WTC11 (cell line): ENCODE measurements at regions not wholly inside any gene's neighbourhood (a gene's known extent, or its start where the extent isn't known, plus 50 kb on each side); places are given as distances from the start of the nearest gene placed in this dataset.

Experiments used
- ATAC-seq: fragments of 200-7000 bp; cut with Tn5 transposase; 2 replicates; pipeline ENCODE4 v1.10.0; 2021; ENCODE audit warnings: mild to moderate bottlenecking, moderate library complexity
- CTCF ChIA-PET: fragments of 300-600 bp; sonication (Branson Sonifier 250); formaldehyde crosslinking; loops from one replicate; lab custom pipeline; 2021; ENCODE audit warnings: antibody characterized with exemption; lab: Charles Lee
- POLR2A ChIA-PET: fragments of 350-600 bp; sonication (Branson Sonifier 250); formaldehyde crosslinking; loops from one replicate; lab custom pipeline; 2021; ENCODE audit warnings: antibody characterized with exemption; lab: Charles Lee
- DNase-seq: peaks from one replicate; pipeline ENCODE4 v3.0.0; 2021; ENCODE audit warnings: low spot score
- H3K27ac Mint-ChIP-seq: 2 replicates; pipeline ENCODE4 v1.8.0; 2021; ENCODE audit warnings: mixed read lengths
- H3K27me3 Mint-ChIP-seq: 2 replicates; pipeline ENCODE4 v1.8.0; 2021; ENCODE audit warnings: low read depth, mild to moderate bottlenecking, moderate library complexity, mixed read lengths
- H3K36me3 Mint-ChIP-seq: 2 replicates; pipeline ENCODE4 v1.8.0; 2021; ENCODE audit warnings: mixed read lengths
- H3K4me1 Mint-ChIP-seq: 2 replicates; pipeline ENCODE4 v1.8.0; 2022; ENCODE audit warnings: mixed read lengths
- H3K4me3 Mint-ChIP-seq: 2 replicates; pipeline ENCODE4 v1.8.0; 2021; ENCODE audit warnings: mild to moderate bottlenecking, moderate library complexity, mixed read lengths
- H3K9me3 Mint-ChIP-seq: 2 replicates; pipeline ENCODE4 v1.8.0; 2021; ENCODE audit warnings: mixed read lengths
- CREB1 ChIP-seq: sonication (generic); formaldehyde crosslinking; IDR thresholded peaks from 2 replicates; pipeline ENCODE4 v1.8.0; 2023; ENCODE audit warnings: mild to moderate bottlenecking, missing genetic modification reagents
- ESRRA ChIP-seq: sonication (generic); formaldehyde crosslinking; IDR thresholded peaks from 2 replicates; pipeline ENCODE4 v1.8.1; 2022; ENCODE audit warnings: mild to moderate bottlenecking, missing genetic modification reagents, borderline replicate concordance
- FOXK1 ChIP-seq: sonication (generic); formaldehyde crosslinking; IDR thresholded peaks from 2 replicates; pipeline ENCODE4 v1.8.0; 2022; ENCODE audit warnings: mild to moderate bottlenecking, moderate library complexity, missing genetic modification reagents
- HMGA2 ChIP-seq: fragments of 250-450 bp; sonication (Bioruptor Pico); IDR thresholded peaks from 2 replicates; pipeline ENCODE4 v1.4.0; 2021; ENCODE audit warnings: mild to moderate bottlenecking, moderate library complexity
- NR1H2 ChIP-seq: sonication (generic); formaldehyde crosslinking; IDR thresholded peaks from 2 replicates; pipeline ENCODE4 v1.9.0; 2021; ENCODE audit warnings: mild to moderate bottlenecking, moderate library complexity, missing genetic modification reagents
- NR2C2 ChIP-seq: sonication (generic); formaldehyde crosslinking; IDR thresholded peaks from 2 replicates; pipeline ENCODE4 v1.8.0; 2022; ENCODE audit warnings: mild to moderate bottlenecking, missing genetic modification reagents
- RORB ChIP-seq: fragments of 250-450 bp; sonication (Bioruptor Pico); IDR thresholded peaks from 2 replicates; pipeline ENCODE4 v1.9.0; 2021; ENCODE audit warnings: mild to moderate bottlenecking
- SMAD3 ChIP-seq: sonication (generic); formaldehyde crosslinking; IDR thresholded peaks from 2 replicates; pipeline ENCODE4 v1.8.0; 2022; ENCODE audit warnings: missing genetic modification reagents, mild to moderate bottlenecking, borderline replicate concordance
- SMAD4 ChIP-seq: sonication (generic); formaldehyde crosslinking; IDR thresholded peaks from 2 replicates; pipeline ENCODE4 v1.8.0; 2022; ENCODE audit warnings: mild to moderate bottlenecking, missing genetic modification reagents
- TF ChIP-seq, protein P1 (sequence below): sonication (generic); formaldehyde crosslinking; IDR thresholded peaks from 2 replicates; pipeline ENCODE4 v1.8.0; 2022; ENCODE audit warnings: missing genetic modification reagents
- TF ChIP-seq, protein P2 (sequence below): sonication (generic); formaldehyde crosslinking; IDR thresholded peaks from 2 replicates; pipeline ENCODE4 v1.8.1; 2022; ENCODE audit warnings: mild to moderate bottlenecking, moderate library complexity, missing genetic modification reagents
- TF ChIP-seq, protein P3 (sequence below): sonication (generic); formaldehyde crosslinking; IDR thresholded peaks from 2 replicates; pipeline ENCODE4 v1.8.1; 2022; ENCODE audit warnings: mild to moderate bottlenecking, missing genetic modification reagents, moderate library complexity, borderline replicate concordance
- TF ChIP-seq, protein P4 (sequence below): fragments of 250-450 bp; sonication (Bioruptor Pico); IDR thresholded peaks from 2 replicates; pipeline ENCODE4 v1.8.0; 2021; ENCODE audit warnings: mild to moderate bottlenecking
- TF ChIP-seq, protein P5 (sequence below): sonication (generic); formaldehyde crosslinking; IDR thresholded peaks from 2 replicates; pipeline ENCODE4 v1.8.1; 2023; ENCODE audit warnings: mild to moderate bottlenecking, missing genetic modification reagents
- TF ChIP-seq, protein P6 (sequence below): sonication (generic); formaldehyde crosslinking; conservative IDR thresholded peaks from 2 replicates; pipeline ENCODE4 v1.8.1; 2022; ENCODE audit warnings: mild to moderate bottlenecking, missing genetic modification reagents
- TF ChIP-seq, protein P7 (sequence below): sonication (generic); formaldehyde crosslinking; IDR thresholded peaks from 2 replicates; pipeline ENCODE4 v1.8.1; 2023; ENCODE audit warnings: mild to moderate bottlenecking, missing genetic modification reagents, borderline replicate concordance
- TF ChIP-seq, protein P8 (sequence below): fragments of 200-600 bp; IDR thresholded peaks from 2 replicates; pipeline ENCODE4 v1.8.0; 2022; ENCODE audit warnings: antibody characterized with exemption
- TF ChIP-seq, protein P9 (sequence below): fragments of 250-450 bp; sonication (Bioruptor Pico); IDR thresholded peaks from 2 replicates; pipeline ENCODE4 v2.1.2; 2022; ENCODE audit warnings: mild to moderate bottlenecking, moderate library complexity

DNA sequence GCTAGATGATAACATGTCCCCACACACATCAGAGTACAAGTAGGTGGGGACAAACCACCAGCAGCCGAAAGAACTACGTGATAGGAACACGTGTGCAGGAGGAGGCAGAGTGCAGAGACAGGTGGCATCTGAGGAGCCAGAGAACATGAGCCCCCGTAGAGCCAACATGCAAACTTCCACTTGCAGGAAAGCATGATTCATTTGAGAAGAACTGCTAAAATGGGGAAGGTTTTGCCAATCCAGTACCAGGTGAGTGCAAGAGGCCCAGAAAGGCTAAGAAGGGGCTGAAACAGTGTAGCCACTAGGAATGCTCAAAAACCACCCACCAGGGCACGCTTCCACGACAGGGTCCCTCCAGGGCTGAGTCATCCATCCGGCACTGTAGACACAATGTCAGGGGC lies 149.8 kb upstream of the TENM3 start:
- DNase-seq (no peak), ATAC-seq (no peak)
- Mint-ChIP-seq H3K36me3 (no peaks in the 10 kb centered on the region), H3K27ac (no peak overlapping the region), H3K4me3 (no peak overlapping the region), H3K4me1 (peaks cover 21% of the 10 kb centered on the region), H3K9me3 (peaks cover 5% of the 10 kb centered on the region), H3K27me3 (no peaks in the 10 kb centered on the region)
- CTCF ChIA-PET = interaction anchor here (0.7 kb wide), 1 partner anchor 712 kb away, joined by 3 read pairs; no protein-coding TSS in a partner anchor
- POLR2A ChIA-PET = no interaction called here
- TF ChIP-seq, protein P1, sequence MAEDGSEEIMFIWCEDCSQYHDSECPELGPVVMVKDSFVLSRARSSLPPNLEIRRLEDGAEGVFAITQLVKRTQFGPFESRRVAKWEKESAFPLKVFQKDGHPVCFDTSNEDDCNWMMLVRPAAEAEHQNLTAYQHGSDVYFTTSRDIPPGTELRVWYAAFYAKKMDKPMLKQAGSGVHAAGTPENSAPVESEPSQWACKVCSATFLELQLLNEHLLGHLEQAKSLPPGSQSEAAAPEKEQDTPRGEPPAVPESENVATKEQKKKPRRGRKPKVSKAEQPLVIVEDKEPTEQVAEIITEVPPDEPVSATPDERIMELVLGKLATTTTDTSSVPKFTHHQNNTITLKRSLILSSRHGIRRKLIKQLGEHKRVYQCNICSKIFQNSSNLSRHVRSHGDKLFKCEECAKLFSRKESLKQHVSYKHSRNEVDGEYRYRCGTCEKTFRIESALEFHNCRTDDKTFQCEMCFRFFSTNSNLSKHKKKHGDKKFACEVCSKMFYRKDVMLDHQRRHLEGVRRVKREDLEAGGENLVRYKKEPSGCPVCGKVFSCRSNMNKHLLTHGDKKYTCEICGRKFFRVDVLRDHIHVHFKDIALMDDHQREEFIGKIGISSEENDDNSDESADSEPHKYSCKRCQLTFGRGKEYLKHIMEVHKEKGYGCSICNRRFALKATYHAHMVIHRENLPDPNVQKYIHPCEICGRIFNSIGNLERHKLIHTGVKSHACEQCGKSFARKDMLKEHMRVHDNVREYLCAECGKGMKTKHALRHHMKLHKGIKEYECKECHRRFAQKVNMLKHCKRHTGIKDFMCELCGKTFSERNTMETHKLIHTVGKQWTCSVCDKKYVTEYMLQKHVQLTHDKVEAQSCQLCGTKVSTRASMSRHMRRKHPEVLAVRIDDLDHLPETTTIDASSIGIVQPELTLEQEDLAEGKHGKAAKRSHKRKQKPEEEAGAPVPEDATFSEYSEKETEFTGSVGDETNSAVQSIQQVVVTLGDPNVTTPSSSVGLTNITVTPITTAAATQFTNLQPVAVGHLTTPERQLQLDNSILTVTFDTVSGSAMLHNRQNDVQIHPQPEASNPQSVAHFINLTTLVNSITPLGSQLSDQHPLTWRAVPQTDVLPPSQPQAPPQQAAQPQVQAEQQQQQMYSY (CRISPR knock-in tag) = no peak
- TF ChIP-seq NR1H2 (CRISPR knock-in tag) = no peak
- TF ChIP-seq, protein P2, sequence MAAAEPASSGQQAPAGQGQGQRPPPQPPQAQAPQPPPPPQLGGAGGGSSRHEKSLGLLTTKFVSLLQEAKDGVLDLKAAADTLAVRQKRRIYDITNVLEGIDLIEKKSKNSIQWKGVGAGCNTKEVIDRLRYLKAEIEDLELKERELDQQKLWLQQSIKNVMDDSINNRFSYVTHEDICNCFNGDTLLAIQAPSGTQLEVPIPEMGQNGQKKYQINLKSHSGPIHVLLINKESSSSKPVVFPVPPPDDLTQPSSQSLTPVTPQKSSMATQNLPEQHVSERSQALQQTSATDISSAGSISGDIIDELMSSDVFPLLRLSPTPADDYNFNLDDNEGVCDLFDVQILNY = no peak
- no peak for TF ChIP-seq SMAD4 (CRISPR knock-in tag)
- no peak for TF ChIP-seq FOXK1 (CRISPR knock-in tag)
- TF ChIP-seq, protein P3, sequence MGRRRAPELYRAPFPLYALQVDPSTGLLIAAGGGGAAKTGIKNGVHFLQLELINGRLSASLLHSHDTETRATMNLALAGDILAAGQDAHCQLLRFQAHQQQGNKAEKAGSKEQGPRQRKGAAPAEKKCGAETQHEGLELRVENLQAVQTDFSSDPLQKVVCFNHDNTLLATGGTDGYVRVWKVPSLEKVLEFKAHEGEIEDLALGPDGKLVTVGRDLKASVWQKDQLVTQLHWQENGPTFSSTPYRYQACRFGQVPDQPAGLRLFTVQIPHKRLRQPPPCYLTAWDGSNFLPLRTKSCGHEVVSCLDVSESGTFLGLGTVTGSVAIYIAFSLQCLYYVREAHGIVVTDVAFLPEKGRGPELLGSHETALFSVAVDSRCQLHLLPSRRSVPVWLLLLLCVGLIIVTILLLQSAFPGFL = no peak
- TF ChIP-seq RORB (CRISPR knock-in tag) = no peak
- TF ChIP-seq CREB1 (CRISPR knock-in tag) = no peak
- no peak for TF ChIP-seq NR2C2
- TF ChIP-seq, protein P4, sequence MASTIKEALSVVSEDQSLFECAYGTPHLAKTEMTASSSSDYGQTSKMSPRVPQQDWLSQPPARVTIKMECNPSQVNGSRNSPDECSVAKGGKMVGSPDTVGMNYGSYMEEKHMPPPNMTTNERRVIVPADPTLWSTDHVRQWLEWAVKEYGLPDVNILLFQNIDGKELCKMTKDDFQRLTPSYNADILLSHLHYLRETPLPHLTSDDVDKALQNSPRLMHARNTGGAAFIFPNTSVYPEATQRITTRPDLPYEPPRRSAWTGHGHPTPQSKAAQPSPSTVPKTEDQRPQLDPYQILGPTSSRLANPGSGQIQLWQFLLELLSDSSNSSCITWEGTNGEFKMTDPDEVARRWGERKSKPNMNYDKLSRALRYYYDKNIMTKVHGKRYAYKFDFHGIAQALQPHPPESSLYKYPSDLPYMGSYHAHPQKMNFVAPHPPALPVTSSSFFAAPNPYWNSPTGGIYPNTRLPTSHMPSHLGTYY (CRISPR knock-in tag) = no peak
- TF ChIP-seq HMGA2 (CRISPR knock-in tag) = no peak
- TF ChIP-seq, protein P5, sequence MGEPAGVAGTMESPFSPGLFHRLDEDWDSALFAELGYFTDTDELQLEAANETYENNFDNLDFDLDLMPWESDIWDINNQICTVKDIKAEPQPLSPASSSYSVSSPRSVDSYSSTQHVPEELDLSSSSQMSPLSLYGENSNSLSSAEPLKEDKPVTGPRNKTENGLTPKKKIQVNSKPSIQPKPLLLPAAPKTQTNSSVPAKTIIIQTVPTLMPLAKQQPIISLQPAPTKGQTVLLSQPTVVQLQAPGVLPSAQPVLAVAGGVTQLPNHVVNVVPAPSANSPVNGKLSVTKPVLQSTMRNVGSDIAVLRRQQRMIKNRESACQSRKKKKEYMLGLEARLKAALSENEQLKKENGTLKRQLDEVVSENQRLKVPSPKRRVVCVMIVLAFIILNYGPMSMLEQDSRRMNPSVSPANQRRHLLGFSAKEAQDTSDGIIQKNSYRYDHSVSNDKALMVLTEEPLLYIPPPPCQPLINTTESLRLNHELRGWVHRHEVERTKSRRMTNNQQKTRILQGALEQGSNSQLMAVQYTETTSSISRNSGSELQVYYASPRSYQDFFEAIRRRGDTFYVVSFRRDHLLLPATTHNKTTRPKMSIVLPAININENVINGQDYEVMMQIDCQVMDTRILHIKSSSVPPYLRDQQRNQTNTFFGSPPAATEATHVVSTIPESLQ (CRISPR knock-in tag) = no peak

DNA sequence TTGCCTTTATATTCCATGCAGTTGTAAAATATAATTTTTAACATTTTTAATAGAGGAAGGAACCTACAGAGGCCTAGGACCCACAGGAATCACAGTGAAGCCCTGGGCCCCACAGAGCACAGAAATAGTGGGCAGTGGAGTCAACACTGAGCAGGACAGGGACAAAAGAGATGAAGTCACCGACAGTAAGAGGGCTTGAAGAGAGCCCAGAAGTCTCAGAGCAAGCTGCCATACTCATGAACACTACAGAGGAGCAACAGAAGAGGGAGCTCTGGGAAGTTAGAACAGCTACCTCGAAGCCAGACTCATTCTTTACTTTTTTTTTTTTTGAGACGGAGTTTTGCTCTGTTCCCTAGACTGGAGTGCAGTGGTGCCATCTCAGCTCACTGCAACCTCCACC lies 149.3 kb upstream of the TENM3 start:
- peak; percentile 51; the same call in 1 of the 2 replicates for ATAC-seq
- H3K4me1 Mint-ChIP-seq = peaks cover 20% of the 10 kb centered on the region
- H3K27me3 Mint-ChIP-seq = no peaks in the 10 kb centered on the region
- no peak for DNase-seq
- H3K27ac Mint-ChIP-seq = no peak overlapping the region
- ChIA-PET POLR2A (no interaction called here), CTCF (no interaction called here)
- no peaks in the 10 kb centered on the region for H3K36me3 Mint-ChIP-seq
- H3K4me3 Mint-ChIP-seq = no peak overlapping the region
- H3K9me3 Mint-ChIP-seq = peaks cover 5% of the 10 kb centered on the region
- TF ChIP-seq ESRRA (CRISPR knock-in tag) (no peak), NR1H2 (CRISPR knock-in tag) (no peak), SMAD3 (CRISPR knock-in tag) (no peak)
- TF ChIP-seq, protein P6, sequence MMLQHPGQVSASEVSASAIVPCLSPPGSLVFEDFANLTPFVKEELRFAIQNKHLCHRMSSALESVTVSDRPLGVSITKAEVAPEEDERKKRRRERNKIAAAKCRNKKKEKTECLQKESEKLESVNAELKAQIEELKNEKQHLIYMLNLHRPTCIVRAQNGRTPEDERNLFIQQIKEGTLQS (CRISPR knock-in tag) = no peak
- TF ChIP-seq, protein P7, sequence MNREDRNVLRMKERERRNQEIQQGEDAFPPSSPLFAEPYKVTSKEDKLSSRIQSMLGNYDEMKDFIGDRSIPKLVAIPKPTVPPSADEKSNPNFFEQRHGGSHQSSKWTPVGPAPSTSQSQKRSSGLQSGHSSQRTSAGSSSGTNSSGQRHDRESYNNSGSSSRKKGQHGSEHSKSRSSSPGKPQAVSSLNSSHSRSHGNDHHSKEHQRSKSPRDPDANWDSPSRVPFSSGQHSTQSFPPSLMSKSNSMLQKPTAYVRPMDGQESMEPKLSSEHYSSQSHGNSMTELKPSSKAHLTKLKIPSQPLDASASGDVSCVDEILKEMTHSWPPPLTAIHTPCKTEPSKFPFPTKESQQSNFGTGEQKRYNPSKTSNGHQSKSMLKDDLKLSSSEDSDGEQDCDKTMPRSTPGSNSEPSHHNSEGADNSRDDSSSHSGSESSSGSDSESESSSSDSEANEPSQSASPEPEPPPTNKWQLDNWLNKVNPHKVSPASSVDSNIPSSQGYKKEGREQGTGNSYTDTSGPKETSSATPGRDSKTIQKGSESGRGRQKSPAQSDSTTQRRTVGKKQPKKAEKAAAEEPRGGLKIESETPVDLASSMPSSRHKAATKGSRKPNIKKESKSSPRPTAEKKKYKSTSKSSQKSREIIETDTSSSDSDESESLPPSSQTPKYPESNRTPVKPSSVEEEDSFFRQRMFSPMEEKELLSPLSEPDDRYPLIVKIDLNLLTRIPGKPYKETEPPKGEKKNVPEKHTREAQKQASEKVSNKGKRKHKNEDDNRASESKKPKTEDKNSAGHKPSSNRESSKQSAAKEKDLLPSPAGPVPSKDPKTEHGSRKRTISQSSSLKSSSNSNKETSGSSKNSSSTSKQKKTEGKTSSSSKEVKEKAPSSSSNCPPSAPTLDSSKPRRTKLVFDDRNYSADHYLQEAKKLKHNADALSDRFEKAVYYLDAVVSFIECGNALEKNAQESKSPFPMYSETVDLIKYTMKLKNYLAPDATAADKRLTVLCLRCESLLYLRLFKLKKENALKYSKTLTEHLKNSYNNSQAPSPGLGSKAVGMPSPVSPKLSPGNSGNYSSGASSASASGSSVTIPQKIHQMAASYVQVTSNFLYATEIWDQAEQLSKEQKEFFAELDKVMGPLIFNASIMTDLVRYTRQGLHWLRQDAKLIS (CRISPR knock-in tag) = no peak
- TF ChIP-seq, protein P8, sequence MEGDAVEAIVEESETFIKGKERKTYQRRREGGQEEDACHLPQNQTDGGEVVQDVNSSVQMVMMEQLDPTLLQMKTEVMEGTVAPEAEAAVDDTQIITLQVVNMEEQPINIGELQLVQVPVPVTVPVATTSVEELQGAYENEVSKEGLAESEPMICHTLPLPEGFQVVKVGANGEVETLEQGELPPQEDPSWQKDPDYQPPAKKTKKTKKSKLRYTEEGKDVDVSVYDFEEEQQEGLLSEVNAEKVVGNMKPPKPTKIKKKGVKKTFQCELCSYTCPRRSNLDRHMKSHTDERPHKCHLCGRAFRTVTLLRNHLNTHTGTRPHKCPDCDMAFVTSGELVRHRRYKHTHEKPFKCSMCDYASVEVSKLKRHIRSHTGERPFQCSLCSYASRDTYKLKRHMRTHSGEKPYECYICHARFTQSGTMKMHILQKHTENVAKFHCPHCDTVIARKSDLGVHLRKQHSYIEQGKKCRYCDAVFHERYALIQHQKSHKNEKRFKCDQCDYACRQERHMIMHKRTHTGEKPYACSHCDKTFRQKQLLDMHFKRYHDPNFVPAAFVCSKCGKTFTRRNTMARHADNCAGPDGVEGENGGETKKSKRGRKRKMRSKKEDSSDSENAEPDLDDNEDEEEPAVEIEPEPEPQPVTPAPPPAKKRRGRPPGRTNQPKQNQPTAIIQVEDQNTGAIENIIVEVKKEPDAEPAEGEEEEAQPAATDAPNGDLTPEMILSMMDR = no peak
- TF ChIP-seq, protein P9, sequence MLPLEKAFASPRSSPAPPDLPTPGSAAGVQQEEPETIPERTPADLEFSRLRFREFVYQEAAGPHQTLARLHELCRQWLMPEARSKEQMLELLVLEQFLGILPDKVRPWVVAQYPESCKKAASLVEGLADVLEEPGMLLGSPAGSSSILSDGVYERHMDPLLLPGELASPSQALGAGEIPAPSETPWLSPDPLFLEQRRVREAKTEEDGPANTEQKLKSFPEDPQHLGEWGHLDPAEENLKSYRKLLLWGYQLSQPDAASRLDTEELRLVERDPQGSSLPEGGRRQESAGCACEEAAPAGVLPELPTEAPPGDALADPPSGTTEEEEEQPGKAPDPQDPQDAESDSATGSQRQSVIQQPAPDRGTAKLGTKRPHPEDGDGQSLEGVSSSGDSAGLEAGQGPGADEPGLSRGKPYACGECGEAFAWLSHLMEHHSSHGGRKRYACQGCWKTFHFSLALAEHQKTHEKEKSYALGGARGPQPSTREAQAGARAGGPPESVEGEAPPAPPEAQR (CRISPR knock-in tag) = no peak
